NCI-H2196 (cell line): ENCODE measurements at regions not wholly inside any gene's neighbourhood (a gene's known extent, or its start where the extent isn't known, plus 50 kb on each side); places are given as distances from the start of the nearest gene placed in this dataset.

Source experiments
- DNase-seq: peaks from one replicate; lab custom pipeline; 2025; ENCODE audit not compliant: unreplicated experiment; lab: John Stamatoyannopoulos, UW

GRCh38 chr10:110355141-110355831, 50.6 kb upstream of the SMNDC1 start:
- DNase-seq: no peak

GRCh38 chr10:110355922-110356627, 51.4 kb upstream of the SMNDC1 start:
- no peak for DNase-seq

- DNase-seq: no peak
Observed at GRCh38 chr10:110356628-110357245, 52.0 kb upstream of the SMNDC1 start.

- DNase-seq: no peak
Observed at GRCh38 chr10:110357252-110357780, 52.6 kb upstream of the SMNDC1 start.

GRCh38 chr10:110357871-110358270, 53.2 kb upstream of the SMNDC1 start:
- no peak for DNase-seq

GRCh38 chr10:110358278-110358677, 53.6 kb upstream of the SMNDC1 start:
- DNase-seq: no peak

GRCh38 chr10:110358869-110359629, 54.3 kb upstream of the SMNDC1 start:
- DNase-seq: no peak

GRCh38 chr10:110360857-110361474, 56.2 kb upstream of the SMNDC1 start:
- DNase-seq: no peak

- no peak for DNase-seq
Observed at GRCh38 chr10:110361800-110362456, 57.2 kb upstream of the SMNDC1 start.

- DNase-seq: no peak
Observed at GRCh38 chr10:110363572-110364411, 59.1 kb upstream of the SMNDC1 start.

- DNase-seq: no peak
Observed at GRCh38 chr10:110364531-110364937, 59.8 kb upstream of the SMNDC1 start.

- DNase-seq: no peak
Observed at GRCh38 chr10:110365356-110366143, 60.8 kb upstream of the SMNDC1 start.

GRCh38 chr10:110366635-110367034, 61.9 kb upstream of the SMNDC1 start:
- no peak for DNase-seq

- no peak for DNase-seq
Observed at GRCh38 chr10:110368002-110368401, 63.3 kb upstream of the SMNDC1 start.

GRCh38 chr10:110368556-110368955, 63.8 kb upstream of the SMNDC1 start:
- no peak for DNase-seq

- DNase-seq: no peak
Observed at GRCh38 chr10:110370006-110370405, 65.3 kb upstream of the SMNDC1 start.

GRCh38 chr10:110372656-110373055, 67.9 kb upstream of the SMNDC1 start:
- no peak for DNase-seq

GRCh38 chr10:110373059-110373458, 68.3 kb upstream of the SMNDC1 start:
- DNase-seq: no peak
